CD4-positive, alpha-beta T cell treated with Interleukin-4 for 4 hours (primary cell): ENCODE measurements at regions not wholly inside any gene's neighbourhood (a gene's known extent, or its start where the extent isn't known, plus 50 kb on each side); places are given as distances from the start of the nearest gene placed in this dataset.
"Not testable (repeated sequence)": the region's sequence is repeated elsewhere in the genome, so short reads cannot be mapped to it uniquely, and the experiment has no call there.

Experiments
- DNase-seq: peaks from one replicate; pipeline ENCODE4 v3.0.0-alpha.2; 2020

DNA sequence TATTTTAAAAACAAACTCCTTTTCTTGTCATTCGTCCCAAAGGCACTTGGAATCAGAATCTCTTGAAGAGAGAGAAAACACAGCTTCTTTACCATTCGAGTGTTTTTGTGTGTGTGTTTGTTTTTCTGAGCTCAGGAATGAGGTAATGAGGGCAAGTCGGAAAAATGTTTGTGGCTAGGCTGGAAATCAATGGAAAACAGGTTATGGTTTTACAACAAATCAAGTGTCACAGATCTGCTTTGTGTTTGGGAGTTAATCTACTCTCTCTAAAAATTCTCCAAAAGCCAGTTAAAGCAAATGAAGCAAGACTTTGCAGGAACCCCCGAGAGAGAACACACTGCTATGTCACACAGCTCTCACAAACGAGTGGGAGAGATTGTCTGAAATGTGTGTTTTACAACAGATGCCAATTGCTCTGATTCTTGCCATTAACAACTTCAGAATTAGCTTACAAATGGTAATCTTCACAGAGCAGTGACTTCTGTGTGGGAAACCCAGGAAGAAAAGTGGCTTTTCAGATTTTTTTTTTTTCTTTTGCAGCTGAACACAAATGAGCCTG lies 264.1 kb downstream of the CBLL2 start:
- DNase-seq: no peak

- no peak for DNase-seq
Measured at GRCh38 chrX:22538580-22538979, 265.9 kb downstream of the CBLL2 start.

- no peak for DNase-seq
Measured at GRCh38 chrX:22541926-22542325, 269.2 kb downstream of the CBLL2 start.

GRCh38 chrX:22542641-22543040 lies 269.9 kb downstream of the CBLL2 start:
- no peak for DNase-seq

GRCh38 chrX:22559506-22559905 lies 286.8 kb downstream of the CBLL2 start:
- no peak for DNase-seq

DNA sequence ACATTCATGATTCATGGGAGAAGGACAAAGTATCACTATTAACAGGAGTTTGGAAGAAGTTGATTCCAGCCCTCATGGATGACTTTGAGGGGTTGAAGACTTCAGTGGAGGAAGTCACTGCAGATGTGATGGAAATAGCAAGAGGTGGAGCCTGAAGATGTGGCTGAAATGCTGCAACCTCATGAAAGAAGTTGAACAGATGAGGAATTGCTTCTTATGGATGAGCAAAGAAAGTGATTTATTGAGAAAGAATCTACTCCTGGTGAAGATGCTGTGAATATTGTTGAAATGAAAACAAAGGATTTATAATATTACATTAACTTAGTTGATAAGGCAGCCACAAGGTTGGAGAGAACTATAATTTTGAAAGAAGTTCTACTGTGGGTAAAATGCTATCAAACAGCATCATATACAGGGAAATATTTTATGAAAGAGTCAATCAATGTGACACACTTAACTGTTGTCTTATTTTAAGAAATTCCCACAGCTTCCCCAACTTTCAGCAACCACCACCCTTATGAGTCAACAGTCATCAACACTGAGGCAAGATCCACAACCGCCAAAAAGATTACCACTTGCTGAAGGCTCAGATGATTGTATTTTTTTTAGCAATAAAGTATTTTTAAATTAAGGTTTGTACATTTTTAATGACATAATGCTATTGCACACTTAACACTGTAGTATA lies 302.6 kb downstream of the CBLL2 start:
- DNase-seq: no peak

DNA sequence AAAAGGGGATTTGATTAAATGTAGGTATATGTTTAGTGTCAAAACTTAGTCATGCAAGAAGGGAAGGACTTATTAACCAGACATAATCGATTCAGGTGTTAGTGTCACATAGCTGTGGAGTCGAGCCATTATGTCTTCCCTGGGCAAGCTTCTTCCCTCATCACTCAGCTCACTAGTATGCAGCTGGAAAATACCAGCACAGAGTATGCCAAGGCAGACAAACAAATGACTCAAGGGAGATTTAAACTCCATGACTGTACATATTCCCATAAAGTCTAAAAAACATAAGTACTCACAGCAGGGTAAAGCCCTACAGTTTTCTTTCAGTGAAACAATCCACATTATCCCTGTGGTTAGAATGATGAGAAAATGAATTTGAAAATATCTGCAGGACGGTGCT lies 304.5 kb downstream of the CBLL2 start:
- DNase-seq: no peak

DNA sequence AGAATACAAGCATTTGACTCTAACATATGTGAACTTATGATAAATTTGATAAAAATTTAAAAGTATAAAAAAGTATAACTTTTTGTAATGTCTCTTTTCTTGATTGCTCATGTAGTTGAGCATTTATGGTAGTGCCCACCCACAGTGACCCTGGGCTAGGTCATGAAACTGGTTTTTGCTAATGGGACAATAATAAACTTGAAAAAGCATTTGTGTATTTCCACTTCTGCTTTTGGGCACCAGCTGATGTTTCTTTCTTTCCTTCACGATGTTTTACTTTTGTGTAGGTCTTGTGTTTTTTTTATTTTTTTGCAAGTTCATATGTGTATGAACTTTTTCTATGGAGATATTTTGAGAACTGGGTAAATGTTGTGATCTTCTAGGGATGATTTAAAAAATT lies 313.1 kb downstream of the CBLL2 start:
- no peak for DNase-seq

DNA sequence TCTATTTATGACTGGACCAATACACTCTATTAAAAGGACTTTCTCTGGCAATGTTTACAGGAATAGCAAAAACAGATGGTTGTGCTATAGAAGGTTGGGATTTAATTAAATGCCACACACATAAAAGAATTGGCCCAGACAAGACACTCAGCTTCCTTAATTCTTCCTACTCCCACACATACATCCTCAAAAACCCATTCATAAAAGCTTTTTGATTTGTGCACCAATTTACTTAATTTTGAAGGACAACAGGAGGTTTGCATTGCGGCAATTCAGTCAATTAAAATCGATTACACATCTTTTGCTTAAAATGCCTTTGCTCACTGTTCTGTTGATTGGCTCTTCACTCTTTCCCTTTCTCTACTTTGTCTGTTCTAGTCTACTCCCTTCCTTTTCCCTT lies 317.1 kb downstream of the CBLL2 start:
- no peak for DNase-seq

DNA sequence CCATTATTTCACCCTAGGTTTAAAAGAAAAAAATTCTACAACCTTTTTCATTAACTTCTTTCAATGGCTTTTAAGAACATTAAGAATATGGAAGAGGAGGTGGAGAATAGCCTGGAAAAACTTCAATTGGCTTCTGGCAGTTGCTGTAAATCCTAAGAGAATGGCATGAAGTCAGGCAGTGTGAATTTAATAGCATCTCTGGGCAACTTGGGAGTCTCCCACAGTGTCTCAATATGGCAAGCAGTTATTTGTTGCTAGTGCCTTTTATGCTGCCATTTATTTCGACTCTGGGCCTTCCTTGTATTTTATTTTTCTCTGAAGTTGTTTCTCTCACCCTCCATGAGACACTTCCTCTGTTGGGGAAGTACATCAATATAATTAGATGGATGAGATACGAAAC lies 322.1 kb downstream of the CBLL2 start:
- DNase-seq: no peak

DNA sequence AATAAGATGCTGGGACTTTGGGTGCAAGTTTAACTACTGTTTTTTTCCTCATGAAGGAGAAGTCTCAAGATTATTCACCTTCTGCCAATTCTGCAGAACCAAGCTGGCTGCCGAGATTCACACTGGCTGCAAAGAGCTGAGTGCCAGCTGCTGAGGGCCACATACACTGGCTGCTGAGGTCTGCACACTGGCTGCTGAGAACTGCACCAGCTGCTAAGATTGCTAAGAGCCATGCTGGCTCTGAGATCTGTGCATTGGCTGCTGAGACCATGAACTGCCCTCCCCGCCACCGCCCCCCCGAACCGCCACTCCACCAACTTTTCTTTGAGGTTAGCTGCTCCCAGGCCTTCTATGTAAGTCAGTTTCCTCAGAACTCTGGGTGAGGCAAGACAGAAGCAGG lies 330.3 kb downstream of the CBLL2 start:
- no peak for DNase-seq

DNA sequence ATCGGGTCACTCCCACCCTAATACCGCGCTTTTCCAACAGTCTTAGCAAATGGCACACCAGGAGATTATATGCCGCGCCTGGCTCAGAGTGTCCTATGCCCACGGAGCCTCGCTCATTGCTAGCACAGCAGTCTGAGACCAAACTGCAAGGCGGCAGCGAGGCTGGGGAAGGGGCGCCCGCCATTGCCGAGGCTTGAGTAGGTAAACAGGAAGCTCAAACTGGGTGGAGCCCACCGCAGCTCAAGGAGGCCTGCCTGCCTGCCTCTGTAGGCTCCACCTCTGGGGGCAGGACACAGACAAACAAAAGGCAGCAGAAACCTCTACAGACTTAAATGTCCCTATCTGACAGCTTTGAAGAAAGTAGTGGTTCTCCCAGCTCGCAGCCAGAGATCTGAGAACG lies 336.7 kb downstream of the CBLL2 start:
- DNase-seq: not testable (repeated sequence)

GRCh38 chrX:22616867-22617266 lies 344.2 kb downstream of the CBLL2 start:
- no peak for DNase-seq

- DNase-seq: no peak
Measured at GRCh38 chrX:22627576-22627975, 354.9 kb downstream of the CBLL2 start.

- no peak for DNase-seq
Measured at GRCh38 chrX:22628275-22628674, 355.6 kb downstream of the CBLL2 start.

GRCh38 chrX:22629105-22629725 lies 356.5 kb downstream of the CBLL2 start:
- DNase-seq: no peak

GRCh38 chrX:22634083-22634482 lies 361.4 kb downstream of the CBLL2 start:
- no peak for DNase-seq

DNA sequence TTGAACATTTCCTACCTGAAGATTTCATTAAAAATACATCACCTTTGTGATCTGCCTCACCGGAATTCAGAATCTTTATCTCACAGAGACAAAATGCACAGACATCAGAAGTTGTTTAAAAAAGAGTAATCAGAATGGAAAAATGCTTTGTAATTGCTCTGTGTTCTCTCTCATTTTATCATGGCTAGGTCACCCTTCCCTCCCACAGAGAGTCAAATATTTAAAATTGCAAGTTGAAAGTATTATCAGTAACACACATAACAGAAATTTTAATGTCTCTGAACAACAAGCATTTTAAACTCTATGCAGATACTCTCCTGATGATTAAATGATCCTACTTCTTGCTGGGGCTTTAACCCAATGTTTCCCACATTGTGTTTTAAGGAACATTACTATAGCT lies 362.0 kb downstream of the CBLL2 start:
- DNase-seq: no peak

DNA sequence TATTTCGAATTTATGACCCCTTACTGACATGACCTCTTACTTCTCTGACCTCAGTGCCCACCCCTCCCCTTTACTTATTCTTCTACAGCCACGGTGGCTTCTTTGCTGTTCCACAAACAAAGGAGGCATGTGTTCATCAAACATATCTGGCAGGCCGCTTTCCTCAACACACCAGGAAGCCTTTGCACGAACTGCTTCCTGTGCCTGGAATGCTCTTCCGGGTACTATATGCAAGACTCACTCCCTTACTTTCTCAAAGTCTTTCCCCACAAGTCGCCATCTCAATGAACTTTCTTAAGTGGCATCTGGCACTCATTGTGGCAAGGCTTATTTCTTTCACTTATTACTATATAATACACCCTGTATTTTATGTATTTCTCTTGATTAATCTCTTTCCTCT lies 351.5 kb upstream of the DDX53 start:
- no peak for DNase-seq

DNA sequence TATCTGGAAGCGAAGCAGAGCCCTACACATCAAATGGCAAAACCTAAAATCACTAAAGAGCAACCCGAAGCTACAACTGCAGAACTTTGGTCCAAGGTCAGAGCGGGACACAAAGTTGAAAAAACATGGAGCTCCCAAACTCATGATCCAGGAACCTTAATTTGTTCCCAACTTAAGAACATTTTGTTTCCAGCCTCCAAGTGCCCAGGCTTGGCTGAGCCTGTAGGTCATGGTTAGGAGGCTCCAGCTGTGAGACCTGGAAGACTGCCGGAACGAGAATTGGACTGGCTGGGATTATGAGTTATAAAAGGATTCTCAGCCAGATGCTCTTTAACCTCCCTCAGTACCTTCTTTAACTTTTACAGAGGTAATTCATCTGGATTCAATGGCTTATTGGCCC lies 349.1 kb upstream of the DDX53 start:
- DNase-seq: no peak

- no peak for DNase-seq
Measured at GRCh38 chrX:22652596-22652995, 347.2 kb upstream of the DDX53 start.

DNA sequence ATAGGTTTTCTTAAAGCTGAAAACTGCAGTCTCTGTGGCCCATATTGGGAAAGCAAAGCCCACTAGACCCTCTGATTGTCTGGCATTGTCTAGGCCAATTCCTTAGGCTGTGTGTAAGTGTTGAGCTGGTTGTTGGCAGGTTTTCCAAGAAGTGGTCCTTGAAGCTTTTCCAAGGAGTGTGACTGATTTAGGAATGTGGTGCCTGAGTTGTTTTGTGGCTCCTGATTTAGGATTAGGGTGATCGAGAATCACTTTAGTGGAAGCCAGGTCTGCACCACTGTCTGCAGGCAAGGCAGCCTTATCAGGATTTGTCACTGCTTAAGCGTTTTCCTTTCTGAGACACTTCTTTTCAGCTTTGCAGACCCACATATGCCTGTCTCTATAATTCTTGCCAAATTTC lies 339.0 kb upstream of the DDX53 start:
- DNase-seq: no peak

DNA sequence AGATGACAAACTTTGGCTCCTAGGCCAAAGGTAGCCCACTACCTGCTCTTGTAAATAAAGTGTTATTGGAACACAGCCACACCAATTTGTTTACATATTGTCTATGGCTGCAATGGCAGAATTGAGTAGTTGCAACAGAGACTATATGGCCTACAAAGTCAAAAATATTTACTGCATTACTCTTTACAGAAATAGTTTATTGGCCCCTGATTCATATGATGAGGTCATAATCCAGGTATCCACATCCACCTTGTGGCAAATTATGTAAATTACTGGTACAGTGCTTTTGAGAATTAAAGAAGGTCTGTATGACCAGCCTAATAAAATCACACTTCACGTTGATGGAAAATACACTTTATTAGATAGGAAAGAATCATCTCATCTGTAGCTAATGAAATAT lies 337.0 kb upstream of the DDX53 start:
- no peak for DNase-seq

- no peak for DNase-seq
Measured at GRCh38 chrX:22664826-22665225, 334.9 kb upstream of the DDX53 start.

GRCh38 chrX:22665818-22666217 lies 333.9 kb upstream of the DDX53 start:
- DNase-seq: no peak
